CD4-positive, alpha-beta T cell treated with Interferon alpha-2 for 1 hour (primary cell): ENCODE measurements at regions not wholly inside any gene's neighbourhood (a gene's known extent, or its start where the extent isn't known, plus 50 kb on each side); places are given as distances from the start of the nearest gene placed in this dataset.

ENCODE experiments used
- DNase-seq, 2 donors: peaks; one replicate each; pipeline ENCODE4 v3.0.0-alpha.2; 2020 to 2022

DNA sequence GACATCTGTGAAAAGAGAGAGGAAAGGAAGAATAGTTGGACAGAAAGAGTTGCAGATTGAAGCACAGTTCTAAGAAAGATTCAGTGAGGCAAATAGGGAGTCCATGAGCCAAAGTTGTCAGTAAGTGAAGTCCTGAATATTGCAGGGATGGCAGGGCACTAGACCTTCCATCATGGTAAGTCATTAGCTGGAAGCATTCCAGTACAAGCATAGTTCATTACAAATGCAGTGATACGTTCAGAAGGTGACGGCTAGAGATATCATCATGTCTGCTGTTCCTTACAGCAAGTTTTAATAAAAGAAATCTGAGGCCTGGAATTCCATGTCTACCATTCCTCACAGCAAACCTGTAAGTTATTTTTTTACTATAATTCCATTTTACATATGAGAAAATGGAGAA lies 720.1 kb downstream of the GBE1 start:
- no peak for DNase-seq

DNA sequence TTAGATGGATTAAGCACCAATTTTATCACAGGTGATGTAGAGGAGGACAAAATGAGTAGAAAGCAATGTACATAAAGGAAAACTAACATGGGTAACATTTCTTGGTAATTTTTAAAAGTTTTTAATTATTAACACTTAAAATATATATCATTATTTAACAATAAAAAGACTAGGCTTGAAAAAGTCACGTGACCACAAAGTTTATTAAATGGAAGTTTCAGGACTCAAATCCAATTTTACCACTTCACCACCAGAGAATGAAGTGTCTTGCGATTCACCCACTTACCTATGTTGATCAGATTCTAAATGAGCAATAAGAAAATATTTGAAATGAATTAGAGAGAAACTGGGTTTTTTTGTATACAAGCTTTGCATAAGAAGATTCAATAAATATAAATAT lies 721.3 kb downstream of the GBE1 start:
- no peak for DNase-seq

- DNase-seq, result no peak
These were observed 727.8 kb downstream of the GBE1 start for GRCh38 chr3:81033684-81034083.

- DNase-seq, result no peak
These were observed 728.3 kb downstream of the GBE1 start for GRCh38 chr3:81033185-81033584.

DNA sequence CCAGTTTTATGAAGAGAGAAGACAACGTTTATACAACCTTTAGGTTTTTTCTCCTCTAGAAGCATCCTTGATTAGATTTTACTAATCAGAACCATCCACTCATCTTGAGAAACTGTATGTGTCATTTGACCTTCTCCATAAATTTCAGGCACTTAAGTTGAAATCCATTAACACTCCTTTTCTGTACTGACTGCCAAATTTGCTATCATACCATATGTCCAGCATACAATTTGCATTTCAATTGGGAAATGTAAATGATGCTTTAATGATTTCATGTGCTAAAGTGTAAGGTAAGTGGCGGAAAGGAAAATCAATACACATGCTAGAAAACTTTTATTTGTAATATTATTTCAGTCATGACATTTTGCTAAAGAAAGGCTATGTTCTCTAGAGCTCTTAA lies 731.6 kb downstream of the GBE1 start:
- no peak for DNase-seq

DNA sequence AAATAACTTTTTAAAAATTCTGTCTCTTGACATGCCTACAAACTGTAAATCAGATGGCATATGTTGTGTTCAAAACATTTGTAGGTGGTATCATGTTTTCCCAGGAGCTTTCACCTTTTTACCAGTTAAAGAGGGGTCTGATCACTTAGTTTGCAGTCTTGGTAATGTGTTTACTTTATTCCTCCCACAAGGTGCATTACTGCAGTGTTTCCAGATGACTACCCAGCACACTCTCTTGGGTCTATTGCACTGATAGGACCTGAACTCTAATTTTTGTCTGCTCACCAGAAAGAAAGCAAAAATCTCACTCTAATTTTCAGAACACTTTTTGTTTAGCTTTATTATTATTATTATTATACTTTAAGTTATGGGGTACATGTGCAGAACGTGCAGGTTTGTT lies 734.1 kb downstream of the GBE1 start:
- DNase-seq, result no peak

DNA sequence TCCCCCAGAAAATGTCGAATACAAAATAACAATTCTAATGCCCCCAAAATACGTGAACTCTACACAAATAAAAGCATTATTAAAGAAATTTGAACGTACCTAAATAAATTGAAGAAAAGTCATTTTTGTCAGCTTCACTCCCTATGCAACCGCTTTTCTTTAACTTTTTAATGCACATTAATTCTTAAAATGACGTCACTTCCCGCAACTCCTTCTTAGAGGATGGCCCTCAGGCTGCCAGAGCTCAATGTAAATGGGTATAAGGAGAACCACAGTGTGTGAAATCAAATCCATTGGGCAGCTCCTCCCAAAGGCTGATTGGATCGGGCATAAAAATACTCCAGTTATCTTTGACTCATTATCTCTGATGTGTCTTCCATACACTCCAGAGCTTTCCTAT lies 736.9 kb downstream of the GBE1 start:
- DNase-seq, result no peak

DNA sequence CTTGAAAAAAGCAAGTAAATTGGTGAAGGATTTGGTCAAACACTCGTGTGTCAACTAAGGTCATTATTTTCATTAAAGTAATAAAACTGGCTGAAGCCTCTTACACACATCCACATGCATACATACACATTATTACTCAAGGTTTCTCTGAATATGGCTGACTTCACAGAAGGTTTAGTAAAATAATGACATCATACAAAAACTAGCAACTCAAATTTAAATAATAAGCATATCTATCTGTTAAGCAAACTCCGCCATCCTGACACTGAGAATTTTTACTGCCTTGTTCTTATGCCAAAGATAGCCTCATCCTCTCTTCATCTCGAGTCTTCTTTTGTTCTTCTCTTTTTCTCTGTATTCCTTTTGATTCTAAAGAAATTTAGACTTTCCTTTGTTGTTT lies 739.1 kb downstream of the GBE1 start:
- DNase-seq, result no peak

- DNase-seq, result no peak
These were observed 748.1 kb downstream of the GBE1 start for GRCh38 chr3:81013360-81013759.

- DNase-seq, result no peak
These were observed 755.5 kb downstream of the GBE1 start for GRCh38 chr3:81005992-81006391.

DNA sequence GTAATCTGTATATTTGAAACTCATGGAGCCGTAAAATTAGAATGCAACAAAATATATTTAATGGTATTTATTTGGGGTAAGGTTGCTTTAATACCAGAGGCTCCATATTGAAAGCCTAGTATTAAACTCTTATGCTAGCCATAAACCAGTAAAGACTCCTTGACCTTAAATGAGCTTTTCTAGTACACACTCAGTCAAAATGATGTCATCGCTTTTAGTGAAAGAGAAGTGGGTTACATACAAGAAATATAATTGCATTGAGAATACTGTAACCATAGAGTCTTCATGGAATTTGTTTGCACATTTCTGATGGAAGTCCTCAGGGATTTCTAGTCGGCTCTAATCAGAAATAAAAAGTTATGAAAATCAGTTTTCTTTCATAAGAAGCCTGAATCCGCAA lies 757.6 kb downstream of the GBE1 start:
- DNase-seq, result no peak

DNA sequence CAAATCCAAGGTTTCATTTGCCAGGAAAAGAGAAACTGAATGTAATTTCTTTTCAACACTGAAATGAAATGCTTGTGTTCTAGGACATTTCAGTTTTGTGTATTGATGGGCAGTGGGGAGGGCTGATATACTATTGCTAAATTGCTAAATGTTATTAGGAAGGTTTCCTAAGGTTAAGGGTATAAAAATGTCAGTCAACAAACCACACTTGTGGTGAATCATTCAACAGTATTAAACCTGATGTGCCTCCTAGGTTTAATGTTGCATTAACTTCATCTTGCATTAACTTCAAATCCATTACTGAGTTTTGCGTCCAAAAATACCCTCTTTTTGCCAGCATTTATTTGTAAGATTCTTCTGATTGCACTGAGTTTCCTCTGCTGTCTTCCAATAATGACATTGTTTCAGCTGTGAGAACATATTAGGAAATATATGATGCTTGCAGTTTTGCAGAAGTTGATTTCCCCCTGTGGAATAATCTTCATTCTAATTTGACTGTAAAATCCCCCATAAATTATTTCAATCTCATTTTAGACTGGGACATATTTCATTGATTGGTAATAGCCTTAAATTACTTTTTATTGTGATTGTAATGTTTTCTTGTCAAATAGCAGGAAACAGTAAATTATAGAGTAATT lies 758.3 kb downstream of the GBE1 start:
- no peak for DNase-seq

DNA sequence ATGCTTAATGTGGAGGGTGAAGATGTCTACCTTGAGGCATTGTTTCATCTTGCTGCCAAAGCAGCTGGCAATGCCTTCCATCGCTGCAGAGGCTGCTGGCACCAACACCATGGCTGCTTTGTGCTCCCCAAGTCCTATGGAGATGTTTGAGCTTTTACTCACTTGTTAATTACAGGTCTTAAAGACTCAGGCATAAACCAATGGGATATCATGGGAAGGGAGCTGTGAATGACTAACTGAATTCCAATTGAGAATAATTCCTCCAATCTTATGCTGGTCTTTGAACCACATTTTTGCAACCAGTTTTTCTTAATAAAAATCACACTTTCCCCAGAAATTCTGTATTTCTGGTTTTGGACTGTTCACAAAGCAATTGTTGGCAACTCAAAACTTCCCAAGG lies 762.0 kb downstream of the GBE1 start:
- no peak for DNase-seq

DNA sequence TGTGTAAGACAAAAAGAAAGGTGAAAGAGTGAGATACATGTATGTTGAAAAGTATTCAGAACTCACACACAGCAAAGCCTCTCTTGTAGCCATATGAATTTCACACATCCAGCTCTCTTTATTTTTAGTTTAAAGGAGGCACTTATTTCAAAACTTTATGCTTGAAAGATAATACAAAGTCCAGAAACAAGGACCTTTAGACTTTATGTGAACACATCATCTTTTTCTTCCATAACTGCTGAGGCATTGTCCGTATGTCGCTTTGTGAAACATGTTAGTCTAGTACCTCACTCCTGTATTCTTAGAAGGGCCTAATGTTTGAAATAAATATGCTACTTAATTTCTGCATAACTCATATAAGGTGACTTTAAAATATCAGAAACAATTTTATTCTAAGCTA lies 763.4 kb downstream of the GBE1 start:
- DNase-seq, result no peak

DNA sequence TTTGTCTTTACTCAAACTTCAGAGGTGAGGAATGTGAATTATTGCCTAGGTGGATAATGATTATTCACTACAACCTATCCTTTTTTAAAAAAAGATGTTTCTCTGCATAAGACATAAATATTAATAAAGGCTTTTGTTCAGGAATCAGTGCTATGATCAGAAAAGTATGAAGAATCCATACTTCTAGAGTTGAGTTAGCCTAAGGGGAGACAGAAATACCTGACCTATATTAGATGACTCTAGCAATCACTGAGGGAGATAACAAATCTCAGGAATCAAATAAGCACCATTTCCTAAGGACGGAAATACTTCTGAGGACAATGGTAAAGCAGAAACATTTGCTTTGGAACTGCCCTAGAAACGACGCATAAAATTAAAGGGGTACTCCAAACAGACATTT lies 763.8 kb downstream of the GBE1 start:
- DNase-seq, result no peak

DNA sequence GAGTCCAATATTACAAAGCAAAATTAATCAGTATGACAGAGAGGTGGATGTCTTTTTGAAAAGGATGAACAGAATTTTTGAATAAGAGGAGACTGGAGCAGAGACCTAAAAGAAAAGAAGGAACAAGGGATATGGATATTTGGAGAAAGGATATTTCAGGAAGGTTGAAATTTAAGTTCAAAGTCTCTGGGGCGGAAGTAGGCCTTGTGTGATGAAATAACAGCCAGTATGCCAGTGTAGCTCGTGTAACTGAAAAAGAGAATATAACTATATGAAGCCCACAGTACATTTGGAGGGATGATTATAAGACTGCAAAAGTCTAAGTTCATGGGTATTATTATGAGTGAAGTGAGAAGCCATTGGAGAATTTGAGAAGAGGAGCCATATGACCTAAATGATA lies 766.7 kb downstream of the GBE1 start:
- DNase-seq, result no peak

DNA sequence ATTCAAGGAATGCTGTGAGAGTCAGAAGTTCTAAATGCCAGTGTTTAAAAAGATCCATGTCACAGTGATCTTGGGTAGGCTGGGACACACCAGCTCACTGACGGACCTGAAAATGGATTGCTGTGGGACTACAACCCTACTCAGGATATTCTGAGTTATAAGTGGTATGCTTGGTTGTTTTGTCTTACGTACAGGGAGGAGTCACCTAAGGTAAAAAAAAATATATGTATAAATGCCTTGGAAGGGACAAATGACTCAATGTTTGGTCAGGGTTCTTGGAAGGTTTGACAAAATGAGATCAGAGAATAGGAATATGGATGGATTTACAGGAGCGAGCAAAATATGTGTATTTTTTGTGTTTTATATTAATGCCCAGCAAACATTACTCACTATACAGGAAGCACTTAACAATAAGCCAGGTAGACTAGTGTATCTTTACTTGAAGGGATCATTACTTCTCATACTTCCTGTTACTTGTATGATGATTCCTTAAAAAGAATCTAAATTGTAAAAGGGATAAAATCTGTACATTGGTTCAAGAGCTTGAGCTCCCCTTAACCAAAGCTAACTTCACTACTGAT lies 767.3 kb downstream of the GBE1 start:
- no peak for DNase-seq

- no peak for DNase-seq
These were observed 768.1 kb downstream of the GBE1 start for GRCh38 chr3:80993241-80993945.

DNA sequence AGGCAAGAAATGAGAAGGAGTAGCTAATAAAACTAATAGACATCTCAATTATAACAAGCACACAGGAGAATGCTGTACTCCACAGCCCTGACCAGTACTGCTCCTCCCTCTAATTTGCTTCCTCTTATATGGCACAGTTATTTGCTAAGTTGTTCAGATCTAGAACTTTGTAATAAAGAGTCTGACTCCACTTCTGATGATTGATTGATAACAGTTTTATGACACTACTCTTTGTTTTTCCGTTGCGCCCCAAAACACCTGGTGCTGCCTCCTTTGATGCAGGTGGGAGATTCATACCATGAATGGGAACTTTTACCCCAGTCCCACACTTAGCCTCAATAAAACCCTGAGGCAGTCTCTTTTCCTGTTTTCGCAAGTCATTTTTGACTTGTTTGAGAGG lies 777.7 kb downstream of the GBE1 start:
- no peak for DNase-seq

DNA sequence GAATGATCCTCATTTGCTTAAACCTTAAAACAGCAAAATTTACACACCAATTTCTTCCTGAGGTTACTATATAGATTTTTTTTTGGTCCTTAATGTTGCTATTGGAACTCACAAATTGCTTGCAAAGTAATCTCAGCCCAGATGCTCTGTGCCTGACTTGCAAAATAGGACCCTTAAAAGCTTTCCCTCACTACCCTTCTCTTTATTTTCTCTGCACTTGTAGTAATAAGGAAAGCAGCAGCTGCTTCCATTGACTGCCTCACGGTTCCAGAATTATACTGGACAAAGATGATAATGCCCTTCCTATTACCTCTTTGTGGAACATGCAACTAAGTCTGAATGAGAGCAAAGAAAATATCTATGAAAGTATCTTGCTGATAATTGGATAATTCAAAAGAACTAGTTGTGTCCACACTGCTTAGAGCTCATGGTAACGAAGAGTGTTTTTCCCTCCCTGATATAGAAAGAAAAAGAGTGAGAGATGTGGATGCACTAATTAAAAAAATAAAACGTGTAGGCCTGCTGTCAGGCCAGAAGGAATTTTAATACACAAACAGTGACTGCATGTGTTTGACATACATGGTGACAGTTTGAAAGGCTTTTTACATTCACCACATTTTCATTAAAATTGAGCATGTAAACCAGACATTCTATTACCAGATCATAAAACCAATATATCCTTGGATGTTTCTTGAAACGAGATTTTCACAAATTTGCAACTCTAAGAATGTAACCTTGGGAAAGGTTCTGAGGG lies 783.1 kb downstream of the GBE1 start:
- no peak for DNase-seq

- no peak for DNase-seq
These were observed 791.2 kb downstream of the GBE1 start for GRCh38 chr3:80970292-80970691.

DNA sequence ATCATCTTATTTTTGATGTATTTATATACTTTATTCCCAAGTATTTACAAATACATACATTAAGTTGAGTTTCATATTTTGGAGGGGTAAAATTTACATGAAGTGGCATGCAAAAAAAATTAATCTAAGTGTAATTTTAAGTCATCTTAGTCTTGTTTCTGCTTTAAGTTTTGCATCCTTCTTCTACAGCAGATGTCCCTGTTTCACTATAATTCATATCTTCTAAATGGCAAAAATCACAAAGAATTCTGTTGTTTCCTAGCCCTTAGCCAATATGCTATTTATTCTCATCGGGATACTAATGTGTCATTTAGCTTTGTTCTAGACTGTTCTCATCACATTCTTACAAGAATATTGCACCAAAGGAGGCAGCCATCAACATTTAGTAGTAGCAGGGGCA lies 831.9 kb downstream of the GBE1 start:
- DNase-seq, result no peak

GRCh38 chr3:80914854-80915253 lies 846.6 kb downstream of the GBE1 start:
- no peak for DNase-seq

DNA sequence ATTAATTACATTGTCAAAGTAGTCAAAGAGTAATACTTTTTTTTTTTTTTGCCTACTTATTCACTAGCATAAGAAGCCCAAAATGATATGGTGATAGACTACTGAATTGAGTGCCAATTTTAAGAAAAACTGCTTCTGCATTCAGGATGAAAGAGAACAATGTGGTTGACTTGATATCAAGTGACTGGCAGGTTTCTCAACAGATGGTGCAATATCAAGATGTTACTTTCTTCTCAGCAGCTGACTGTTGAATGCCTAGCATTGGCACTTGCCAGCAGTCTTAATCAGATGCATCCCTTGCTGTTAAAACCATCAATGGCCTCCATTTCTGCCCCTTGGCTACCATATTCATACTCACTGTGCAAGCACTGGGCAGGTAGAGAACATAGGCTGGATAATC lies 863.2 kb downstream of the GBE1 start:
- no peak for DNase-seq
